ENCODE measurements at regions not wholly inside any gene's neighbourhood (a gene's known extent, or its start where the extent isn't known, plus 50 kb on each side); places are given as distances from the start of the nearest gene placed in this dataset.
A peak's percentile ranks its signal among the peaks of the same experiment; 100 is the strongest.

- TF ChIP-seq, protein P1, sequence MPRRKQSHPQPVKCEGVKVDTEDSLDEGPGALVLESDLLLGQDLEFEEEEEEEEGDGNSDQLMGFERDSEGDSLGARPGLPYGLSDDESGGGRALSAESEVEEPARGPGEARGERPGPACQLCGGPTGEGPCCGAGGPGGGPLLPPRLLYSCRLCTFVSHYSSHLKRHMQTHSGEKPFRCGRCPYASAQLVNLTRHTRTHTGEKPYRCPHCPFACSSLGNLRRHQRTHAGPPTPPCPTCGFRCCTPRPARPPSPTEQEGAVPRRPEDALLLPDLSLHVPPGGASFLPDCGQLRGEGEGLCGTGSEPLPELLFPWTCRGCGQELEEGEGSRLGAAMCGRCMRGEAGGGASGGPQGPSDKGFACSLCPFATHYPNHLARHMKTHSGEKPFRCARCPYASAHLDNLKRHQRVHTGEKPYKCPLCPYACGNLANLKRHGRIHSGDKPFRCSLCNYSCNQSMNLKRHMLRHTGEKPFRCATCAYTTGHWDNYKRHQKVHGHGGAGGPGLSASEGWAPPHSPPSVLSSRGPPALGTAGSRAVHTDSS (CRISPR knock-in tag; conservative IDR thresholded peaks at IDR 0.05), result no peak
- TF ChIP-seq PBX2 (CRISPR knock-in tag; IDR thresholded peaks at IDR 0.05) (no peak), ZSCAN21 (CRISPR knock-in tag; IDR thresholded peaks at IDR 0.05; ENCODE audit: borderline replicate concordance) (no peak), THAP11 (CRISPR knock-in tag; IDR thresholded peaks at IDR 0.05) (peak; percentile 32; the same call in 1 of the 2 replicates), CENPX (CRISPR knock-in tag; IDR thresholded peaks at IDR 0.05) (no peak), ATM (IDR thresholded peaks at IDR 0.05; ENCODE audit: borderline replicate concordance) (no peak), THAP7 (CRISPR knock-in tag; IDR thresholded peaks at IDR 0.05) (no peak), ZNF451 (CRISPR knock-in tag; IDR thresholded peaks at IDR 0.05) (no peak), ZNF552 (CRISPR knock-in tag; IDR thresholded peaks at IDR 0.05; ENCODE audit: borderline replicate concordance) (no peak), FLYWCH1 (CRISPR knock-in tag; IDR thresholded peaks at IDR 0.05) (no peak), HNRNPUL1 (IDR thresholded peaks at IDR 0.05; ENCODE audit: low read depth, low read length) (no peak), MIER3 (CRISPR knock-in tag; IDR thresholded peaks at IDR 0.05; ENCODE audit: borderline replicate concordance) (0 out of 2 replicates have a peak, but pooled peaks have one; percentile 42), ZNF503 (CRISPR knock-in tag; IDR thresholded peaks at IDR 0.05) (no peak), FOXA3 (CRISPR knock-in tag; IDR thresholded peaks at IDR 0.05) (peak; percentile 96), NCOA1 (CRISPR knock-in tag; IDR thresholded peaks at IDR 0.05) (no peak), TAF1 (CRISPR knock-in tag; IDR thresholded peaks at IDR 0.05) (no peak), ZC3H4 (CRISPR knock-in tag; IDR thresholded peaks at IDR 0.05; ENCODE audit: borderline replicate concordance) (no peak), SALL2 (CRISPR knock-in tag; IDR thresholded peaks at IDR 0.05) (no peak), EED (CRISPR knock-in tag; IDR thresholded peaks at IDR 0.05) (no peak), AKAP8 (CRISPR knock-in tag; IDR thresholded peaks at IDR 0.05) (no peak), IKZF4 (CRISPR knock-in tag; IDR thresholded peaks at IDR 0.05; ENCODE audit: borderline replicate concordance, low read depth, not compliant biosample characterization) (no peak), HNRNPK (IDR thresholded peaks at IDR 0.05; ENCODE audit: low read depth, low read length, poor library complexity, severe bottlenecking) (no peak)
- TF ChIP-seq, protein P2, sequence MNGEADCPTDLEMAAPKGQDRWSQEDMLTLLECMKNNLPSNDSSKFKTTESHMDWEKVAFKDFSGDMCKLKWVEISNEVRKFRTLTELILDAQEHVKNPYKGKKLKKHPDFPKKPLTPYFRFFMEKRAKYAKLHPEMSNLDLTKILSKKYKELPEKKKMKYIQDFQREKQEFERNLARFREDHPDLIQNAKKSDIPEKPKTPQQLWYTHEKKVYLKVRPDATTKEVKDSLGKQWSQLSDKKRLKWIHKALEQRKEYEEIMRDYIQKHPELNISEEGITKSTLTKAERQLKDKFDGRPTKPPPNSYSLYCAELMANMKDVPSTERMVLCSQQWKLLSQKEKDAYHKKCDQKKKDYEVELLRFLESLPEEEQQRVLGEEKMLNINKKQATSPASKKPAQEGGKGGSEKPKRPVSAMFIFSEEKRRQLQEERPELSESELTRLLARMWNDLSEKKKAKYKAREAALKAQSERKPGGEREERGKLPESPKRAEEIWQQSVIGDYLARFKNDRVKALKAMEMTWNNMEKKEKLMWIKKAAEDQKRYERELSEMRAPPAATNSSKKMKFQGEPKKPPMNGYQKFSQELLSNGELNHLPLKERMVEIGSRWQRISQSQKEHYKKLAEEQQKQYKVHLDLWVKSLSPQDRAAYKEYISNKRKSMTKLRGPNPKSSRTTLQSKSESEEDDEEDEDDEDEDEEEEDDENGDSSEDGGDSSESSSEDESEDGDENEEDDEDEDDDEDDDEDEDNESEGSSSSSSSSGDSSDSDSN (CRISPR knock-in tag; IDR thresholded peaks at IDR 0.05), result no peak
- TF ChIP-seq, protein P3, sequence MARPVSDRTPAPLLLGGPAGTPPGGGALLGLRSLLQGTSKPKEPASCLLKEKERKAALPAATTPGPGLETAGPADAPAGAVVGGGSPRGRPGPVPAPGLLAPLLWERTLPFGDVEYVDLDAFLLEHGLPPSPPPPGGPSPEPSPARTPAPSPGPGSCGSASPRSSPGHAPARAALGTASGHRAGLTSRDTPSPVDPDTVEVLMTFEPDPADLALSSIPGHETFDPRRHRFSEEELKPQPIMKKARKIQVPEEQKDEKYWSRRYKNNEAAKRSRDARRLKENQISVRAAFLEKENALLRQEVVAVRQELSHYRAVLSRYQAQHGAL (CRISPR knock-in tag; IDR thresholded peaks at IDR 0.05; ENCODE audit: not compliant biosample characterization), result no peak
Observed at GRCh38 chr4:103424853-103425252, 226.7 kb upstream of the CENPE start (continued).

Data from HepG2 (cell line).